MM.1S (cell line): ENCODE measurements at regions not wholly inside any gene's neighbourhood (a gene's known extent, or its start where the extent isn't known, plus 50 kb on each side); places are given as distances from the start of the nearest gene placed in this dataset.

Experiments
- DNase-seq: peaks from one replicate; pipeline ENCODE4 v3.0.0-alpha.2; 2015
- H2AFZ ChIP-seq: fragments of 300-600 bp; sonication (generic); 2 replicates; pipeline ENCODE4 v1.6.0; 2016; ENCODE audit warnings: antibody characterized with exemption, low read length
- H3F3A ChIP-seq: fragments of 300-600 bp; sonication (generic); 2 replicates; pipeline ENCODE4 v1.6.1; 2016; ENCODE audit warnings: mild to moderate bottlenecking, antibody characterized with exemption, low read length, moderate library complexity, mixed read lengths; ENCODE audit not compliant: insufficient read depth
- H3K27ac ChIP-seq: fragments of 300-600 bp; sonication (generic); 2 replicates; pipeline ENCODE4 v1.5.1; 2016; ENCODE audit warnings: mild to moderate bottlenecking, low read length
- H3K27me3 ChIP-seq: fragments of 300-600 bp; sonication (generic); replicated peaks from 2 replicates; pipeline ENCODE4 v1.6.0; 2016; ENCODE audit warnings: low read length; ENCODE audit not compliant: insufficient read depth
- H3K36me3 ChIP-seq: fragments of 300-600 bp; sonication (generic); replicated peaks from 2 replicates; pipeline ENCODE4 v1.6.1; 2016; ENCODE audit warnings: mild to moderate bottlenecking, low read length, mixed read lengths; ENCODE audit not compliant: insufficient read depth
- H3K4me1 ChIP-seq: fragments of 300-600 bp; sonication (generic); 2 replicates; pipeline ENCODE4 v1.6.1; 2016; ENCODE audit warnings: low read length, mixed read lengths
- H3K4me2 ChIP-seq: fragments of 300-600 bp; sonication (generic); 2 replicates; pipeline ENCODE4 v1.6.0; 2016; ENCODE audit warnings: low read depth, low read length
- H3K4me3 ChIP-seq: fragments of 300-600 bp; sonication (generic); 2 replicates; pipeline ENCODE4 v1.5.1; 2016; ENCODE audit warnings: low read length, mixed read lengths
- H3K79me2 ChIP-seq: fragments of 300-600 bp; sonication (generic); 2 replicates; pipeline ENCODE4 v1.6.1; 2016; ENCODE audit warnings: mixed run types, low read length, mixed read lengths
- H3K9ac ChIP-seq: fragments of 300-600 bp; sonication (generic); 2 replicates; pipeline ENCODE4 v1.6.1; 2016; ENCODE audit warnings: low read length, mixed read lengths
- H3K9me2 ChIP-seq: fragments of 300-600 bp; sonication (generic); replicated peaks from 2 replicates; pipeline ENCODE4 v1.6.1; 2016; ENCODE audit warnings: mild to moderate bottlenecking, low read length, mixed read lengths; ENCODE audit not compliant: insufficient read depth
- H3K9me3 ChIP-seq: fragments of 300-600 bp; sonication (generic); replicated peaks from 2 replicates; pipeline ENCODE4 v1.6.1; 2016; ENCODE audit warnings: mild to moderate bottlenecking, low read length, mixed read lengths; ENCODE audit not compliant: insufficient read depth
- H4K20me1 ChIP-seq: fragments of 300-600 bp; sonication (generic); 2 replicates; pipeline ENCODE4 v1.6.1; 2016; ENCODE audit warnings: mild to moderate bottlenecking, low read length, moderate library complexity, mixed read lengths; ENCODE audit not compliant: insufficient read depth
- EZH2 ChIP-seq: fragments of 300-600 bp; sonication (generic); optimal IDR thresholded peaks from 2 replicates; pipeline ENCODE3; 2017; ENCODE audit warnings: low read depth, mild to moderate bottlenecking, antibody characterized with exemption, low read length, mixed read lengths
- EZH2phosphoT487 ChIP-seq: fragments of 300-600 bp; sonication (generic); IDR thresholded peaks from 2 replicates; pipeline ENCODE4 v1.6.1; 2018; ENCODE audit warnings: antibody characterized with exemption, low read length
- TF ChIP-seq, protein P1 (sequence below): fragments of 300-600 bp; sonication (generic); IDR thresholded peaks from 2 replicates; pipeline ENCODE4 v1.5.1; 2016; ENCODE audit warnings: antibody characterized with exemption, low read length, mixed read lengths

DNA sequence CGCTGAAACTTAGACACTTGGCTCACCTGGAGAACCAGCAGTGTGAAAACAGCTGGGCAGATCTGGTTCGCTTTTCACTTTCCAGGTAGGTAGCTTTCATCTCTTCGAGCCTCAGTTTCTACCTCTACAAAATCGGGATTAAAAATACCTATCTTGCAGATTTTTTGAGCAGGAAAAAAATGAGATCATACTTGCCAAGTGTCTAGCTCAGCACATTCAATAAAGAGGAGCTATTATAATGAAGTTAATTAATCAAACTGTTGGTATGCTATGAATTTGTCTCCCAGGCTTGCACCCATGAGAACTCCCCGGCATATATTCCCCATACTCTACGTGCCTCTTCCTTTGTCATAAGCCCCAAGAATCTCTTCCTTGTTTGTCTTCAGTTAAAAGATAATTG lies 158.6 kb upstream of the LDB2 start:
- H3K4me3 ChIP-seq = no peak overlapping the region

DNA sequence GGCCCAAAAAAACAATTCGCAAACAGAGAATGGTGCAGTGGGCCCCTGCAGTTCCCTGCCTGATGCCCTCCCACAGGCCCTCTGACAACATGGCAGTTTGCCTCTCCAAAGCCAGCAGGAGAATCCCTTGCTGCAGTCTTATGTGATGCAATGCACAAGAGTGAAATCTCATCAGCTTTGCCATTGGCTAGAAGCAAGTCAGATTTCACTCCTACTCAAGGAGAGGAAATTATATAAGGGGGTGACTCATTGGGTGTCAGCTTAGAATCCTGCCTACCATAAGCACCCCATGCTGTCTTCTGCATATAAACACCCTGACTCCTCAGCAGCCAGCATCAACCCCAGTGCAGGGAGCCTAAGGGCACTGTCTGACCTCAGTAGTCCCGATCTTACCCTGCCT lies 157.3 kb upstream of the LDB2 start:
- Histone ChIP-seq H3K36me3 (no peaks in the 10 kb centered on the region), H3K9me2 (no peaks in the 10 kb centered on the region), H3K79me2 (no peaks in the 10 kb centered on the region), H2AFZ (no peak overlapping the region), H3K4me2 (no peak overlapping the region), H3K9ac (no peak overlapping the region), H3K4me3 (no peak overlapping the region), H3K4me1 (no peaks in the 10 kb centered on the region), H3K27me3 (no peaks in the 10 kb centered on the region), H3K27ac (no peak overlapping the region), H3F3A (no peaks in the 10 kb centered on the region), H4K20me1 (no peaks in the 10 kb centered on the region), H3K9me3 (no peaks in the 10 kb centered on the region)
- TF ChIP-seq EZH2phosphoT487 (no peak), EZH2 (no peak)
- TF ChIP-seq, protein P1, sequence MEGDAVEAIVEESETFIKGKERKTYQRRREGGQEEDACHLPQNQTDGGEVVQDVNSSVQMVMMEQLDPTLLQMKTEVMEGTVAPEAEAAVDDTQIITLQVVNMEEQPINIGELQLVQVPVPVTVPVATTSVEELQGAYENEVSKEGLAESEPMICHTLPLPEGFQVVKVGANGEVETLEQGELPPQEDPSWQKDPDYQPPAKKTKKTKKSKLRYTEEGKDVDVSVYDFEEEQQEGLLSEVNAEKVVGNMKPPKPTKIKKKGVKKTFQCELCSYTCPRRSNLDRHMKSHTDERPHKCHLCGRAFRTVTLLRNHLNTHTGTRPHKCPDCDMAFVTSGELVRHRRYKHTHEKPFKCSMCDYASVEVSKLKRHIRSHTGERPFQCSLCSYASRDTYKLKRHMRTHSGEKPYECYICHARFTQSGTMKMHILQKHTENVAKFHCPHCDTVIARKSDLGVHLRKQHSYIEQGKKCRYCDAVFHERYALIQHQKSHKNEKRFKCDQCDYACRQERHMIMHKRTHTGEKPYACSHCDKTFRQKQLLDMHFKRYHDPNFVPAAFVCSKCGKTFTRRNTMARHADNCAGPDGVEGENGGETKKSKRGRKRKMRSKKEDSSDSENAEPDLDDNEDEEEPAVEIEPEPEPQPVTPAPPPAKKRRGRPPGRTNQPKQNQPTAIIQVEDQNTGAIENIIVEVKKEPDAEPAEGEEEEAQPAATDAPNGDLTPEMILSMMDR = no peak
- no peak for DNase-seq

More for the DNA sequence above, 158.6 kb upstream of the LDB2 start:
- Histone ChIP-seq H3K4me2 (no peak overlapping the region), H3K9me2 (no peaks in the 10 kb centered on the region), H3K27me3 (no peaks in the 10 kb centered on the region), H3K36me3 (no peaks in the 10 kb centered on the region), H4K20me1 (no peaks in the 10 kb centered on the region), H3K9ac (no peak overlapping the region), H3K4me1 (no peaks in the 10 kb centered on the region), H3K79me2 (no peaks in the 10 kb centered on the region), H2AFZ (no peak overlapping the region), H3K27ac (no peak overlapping the region), H3F3A (no peaks in the 10 kb centered on the region), H3K9me3 (no peaks in the 10 kb centered on the region)
- TF ChIP-seq EZH2 = no peak
- TF ChIP-seq EZH2phosphoT487 = no peak
- TF ChIP-seq, protein P1 = no peak
- DNase-seq = no peak

DNA sequence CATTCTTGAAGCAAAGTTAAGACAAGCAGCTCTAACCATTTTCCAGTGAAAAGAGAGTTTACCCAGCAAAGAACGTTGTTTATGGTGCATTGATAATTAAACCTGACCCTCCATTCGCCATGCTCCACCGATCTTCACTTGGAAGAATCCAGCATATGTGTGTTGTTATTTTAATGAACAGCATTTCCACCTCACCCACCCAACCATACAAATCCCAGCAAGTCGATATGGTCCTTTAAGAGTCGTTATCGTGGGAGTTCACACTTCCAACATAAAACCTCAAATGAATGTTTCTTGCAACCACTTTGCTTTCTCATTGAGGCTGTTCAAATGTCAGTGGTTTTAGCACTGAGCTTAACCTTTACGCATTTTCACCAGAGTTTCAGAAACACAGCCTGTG lies 147.4 kb upstream of the LDB2 start:
- H3K79me2 ChIP-seq = no peaks in the 10 kb centered on the region
- no peaks in the 10 kb centered on the region for H3K36me3 ChIP-seq
- no peak overlapping the region for H3K9ac ChIP-seq
- H3K27ac ChIP-seq = no peak overlapping the region
- H3K9me3 ChIP-seq = no peaks in the 10 kb centered on the region
- no peak for DNase-seq
- H3K27me3 ChIP-seq = no peaks in the 10 kb centered on the region
- no peak overlapping the region for H3K4me3 ChIP-seq
- TF ChIP-seq, protein P1 = no peak
- TF ChIP-seq EZH2phosphoT487 (no peak), EZH2 (no peak)
- no peaks in the 10 kb centered on the region for H4K20me1 ChIP-seq
- no peak overlapping the region for H3K4me2 ChIP-seq
- no peaks in the 10 kb centered on the region for H3F3A ChIP-seq
- H3K4me1 ChIP-seq = no peaks in the 10 kb centered on the region
- H2AFZ ChIP-seq = no peak overlapping the region
- H3K9me2 ChIP-seq = no peaks in the 10 kb centered on the region
